NB4 (cell line): ENCODE measurements at regions not wholly inside any gene's neighbourhood (a gene's known extent, or its start where the extent isn't known, plus 50 kb on each side); places are given as distances from the start of the nearest gene placed in this dataset.

Experiments
- CTCF ChIP-seq: IDR thresholded peaks from one replicate; pipeline ENCODE4 v1.5.1; 2012; ENCODE audit warnings: low read depth, low read length
- MAX ChIP-seq: IDR thresholded peaks from 2 replicates; pipeline ENCODE4 v1.6.1; 2011; ENCODE audit warnings: low read depth, low read length
- MYC ChIP-seq: IDR thresholded peaks from 2 replicates; pipeline ENCODE4 v1.6.1; 2011; ENCODE audit warnings: low read depth, low read length

- TF ChIP-seq MAX (no peak), CTCF (no peak), MYC (no peak)
Observed at GRCh38 chr3:166554023-166554422, 716.8 kb upstream of the BCHE start.
